GM19238 (cell line): ENCODE measurements at regions not wholly inside any gene's neighbourhood (a gene's known extent, or its start where the extent isn't known, plus 50 kb on each side); places are given as distances from the start of the nearest gene placed in this dataset.
"Not testable (repeated sequence)": the region's sequence is repeated elsewhere in the genome, so short reads cannot be mapped to it uniquely, and the experiment has no call there.

ENCODE experiments used
- DNase-seq: peaks from one replicate; pipeline ENCODE4 v3.0.0; 2011; ENCODE audit warnings: low spot score; ENCODE audit not compliant: insufficient read length

GRCh38 chr14:41297576-41298327 lies 308.9 kb upstream of the LRFN5 start:
- DNase-seq, result no peak

GRCh38 chr14:41295734-41296133 lies 310.9 kb upstream of the LRFN5 start:
- DNase-seq, result no peak

- no peak for DNase-seq
These were observed 317.7 kb upstream of the LRFN5 start for GRCh38 chr14:41289025-41289424.

GRCh38 chr14:41285186-41285748 lies 321.4 kb upstream of the LRFN5 start:
- DNase-seq, result no peak

- no peak for DNase-seq
These were observed 325.9 kb upstream of the LRFN5 start for GRCh38 chr14:41280745-41281144.

GRCh38 chr14:41277450-41277849 lies 329.2 kb upstream of the LRFN5 start:
- no peak for DNase-seq

GRCh38 chr14:41257476-41257875 lies 349.2 kb upstream of the LRFN5 start:
- DNase-seq, result no peak

GRCh38 chr14:41235466-41235865 lies 371.2 kb upstream of the LRFN5 start:
- DNase-seq, result no peak

GRCh38 chr14:41230683-41231082 lies 376.0 kb upstream of the LRFN5 start:
- no peak for DNase-seq

GRCh38 chr14:41229824-41230223 lies 376.9 kb upstream of the LRFN5 start:
- DNase-seq, result no peak

GRCh38 chr14:41225433-41225832 lies 381.2 kb upstream of the LRFN5 start:
- DNase-seq, result no peak

- DNase-seq, result no peak
These were observed 384.1 kb upstream of the LRFN5 start for GRCh38 chr14:41222581-41222980.

- DNase-seq, result not testable (repeated sequence)
These were observed 391.7 kb upstream of the LRFN5 start for GRCh38 chr14:41214978-41215377.

- DNase-seq, result no peak
These were observed 405.0 kb upstream of the LRFN5 start for GRCh38 chr14:41201696-41202095.

GRCh38 chr14:41187868-41188267 lies 418.8 kb upstream of the LRFN5 start:
- DNase-seq, result no peak

- no peak for DNase-seq
These were observed 435.6 kb upstream of the LRFN5 start for GRCh38 chr14:41171045-41171444.

- DNase-seq, result no peak
These were observed 439.6 kb upstream of the LRFN5 start for GRCh38 chr14:41167040-41167439.

- DNase-seq, result no peak
These were observed 452.4 kb upstream of the LRFN5 start for GRCh38 chr14:41154143-41154807.

GRCh38 chr14:41146391-41146790 lies 460.3 kb upstream of the LRFN5 start:
- no peak for DNase-seq

- DNase-seq, result no peak
These were observed 462.3 kb upstream of the LRFN5 start for GRCh38 chr14:41144370-41144769.

- no peak for DNase-seq
These were observed 468.9 kb upstream of the LRFN5 start for GRCh38 chr14:41137741-41138140.

- no peak for DNase-seq
These were observed 476.4 kb upstream of the LRFN5 start for GRCh38 chr14:41130274-41130673.

GRCh38 chr14:41120402-41120801 lies 486.3 kb upstream of the LRFN5 start:
- no peak for DNase-seq
